Smooth muscle cell (in vitro differentiated cells): ENCODE measurements at regions not wholly inside any gene's neighbourhood (a gene's known extent, or its start where the extent isn't known, plus 50 kb on each side); places are given as distances from the start of the nearest gene placed in this dataset.
"Not testable (repeated sequence)": the region's sequence is repeated elsewhere in the genome, so short reads cannot be mapped to it uniquely, and the experiment has no call there.

ENCODE experiments used
- DNase-seq: peaks from one replicate; lab custom pipeline; 2025; ENCODE audit not compliant: unreplicated experiment; lab: John Stamatoyannopoulos, UW
- H2AFZ ChIP-seq: fragments of 200-600 bp; sonication (generic); 2 replicates; pipeline ENCODE4 v1.6.0; 2016; ENCODE audit warnings: antibody characterized with exemption, low read depth, mild to moderate bottlenecking
- H3F3A ChIP-seq: fragments of 200-600 bp; sonication (generic); 2 replicates; pipeline ENCODE4 v1.6.0; 2017; ENCODE audit warnings: antibody characterized with exemption, low read depth
- H3K27ac ChIP-seq: fragments of 200-600 bp; sonication (generic); 2 replicates; pipeline ENCODE4 v1.5.1; 2016; ENCODE audit warnings: low read depth, mild to moderate bottlenecking
- H3K27me3 ChIP-seq: fragments of 200-600 bp; sonication (generic); 2 replicates; pipeline ENCODE4 v1.6.1; 2016; ENCODE audit warnings: low read depth, mild to moderate bottlenecking
- H3K36me3 ChIP-seq: fragments of 200-600 bp; sonication (generic); 2 replicates; pipeline ENCODE4 v1.5.1; 2016; ENCODE audit warnings: low read depth
- H3K4me1 ChIP-seq: fragments of 200-600 bp; sonication (generic); 2 replicates; pipeline ENCODE4 v1.5.1; 2016; ENCODE audit warnings: low read depth
- H3K4me2 ChIP-seq: fragments of 200-600 bp; sonication (generic); 2 replicates; pipeline ENCODE4 v1.6.0; 2016; ENCODE audit warnings: mild to moderate bottlenecking
- H3K4me3 ChIP-seq: fragments of 200-600 bp; sonication (generic); 2 replicates; pipeline ENCODE4 v1.5.1; 2016; ENCODE audit warnings: mild to moderate bottlenecking
- H3K79me2 ChIP-seq: fragments of 200-600 bp; sonication (generic); 2 replicates; pipeline ENCODE4 v1.6.0; 2016; ENCODE audit warnings: low read depth, mild to moderate bottlenecking
- H3K9ac ChIP-seq: fragments of 200-600 bp; sonication (generic); 2 replicates; pipeline ENCODE4 v1.6.0; 2016; ENCODE audit warnings: low read depth
- H3K9me3 ChIP-seq: fragments of 200-600 bp; sonication (generic); replicated peaks from 2 replicates; pipeline ENCODE4 v1.5.1; 2016; ENCODE audit warnings: low read depth
- H4K20me1 ChIP-seq: fragments of 200-600 bp; sonication (generic); 2 replicates; pipeline ENCODE4 v1.6.0; 2016; ENCODE audit warnings: low read depth
- CTCF ChIP-seq: fragments of 200-600 bp; sonication (generic); IDR thresholded peaks from 2 replicates; pipeline ENCODE4 v1.5.1; 2017; ENCODE audit warnings: borderline replicate concordance, mild to moderate bottlenecking, antibody characterized with exemption; ENCODE audit not compliant: insufficient read depth, poor library complexity, severe bottlenecking
- WGBS: methylation state at CpG from one replicate; pipeline ENCODE4 v1.1.7; 2016; ENCODE audit warnings: low lambda C conversion rate; 5-methylcytosine and 5-hydroxymethylcytosine counted together

DNA sequence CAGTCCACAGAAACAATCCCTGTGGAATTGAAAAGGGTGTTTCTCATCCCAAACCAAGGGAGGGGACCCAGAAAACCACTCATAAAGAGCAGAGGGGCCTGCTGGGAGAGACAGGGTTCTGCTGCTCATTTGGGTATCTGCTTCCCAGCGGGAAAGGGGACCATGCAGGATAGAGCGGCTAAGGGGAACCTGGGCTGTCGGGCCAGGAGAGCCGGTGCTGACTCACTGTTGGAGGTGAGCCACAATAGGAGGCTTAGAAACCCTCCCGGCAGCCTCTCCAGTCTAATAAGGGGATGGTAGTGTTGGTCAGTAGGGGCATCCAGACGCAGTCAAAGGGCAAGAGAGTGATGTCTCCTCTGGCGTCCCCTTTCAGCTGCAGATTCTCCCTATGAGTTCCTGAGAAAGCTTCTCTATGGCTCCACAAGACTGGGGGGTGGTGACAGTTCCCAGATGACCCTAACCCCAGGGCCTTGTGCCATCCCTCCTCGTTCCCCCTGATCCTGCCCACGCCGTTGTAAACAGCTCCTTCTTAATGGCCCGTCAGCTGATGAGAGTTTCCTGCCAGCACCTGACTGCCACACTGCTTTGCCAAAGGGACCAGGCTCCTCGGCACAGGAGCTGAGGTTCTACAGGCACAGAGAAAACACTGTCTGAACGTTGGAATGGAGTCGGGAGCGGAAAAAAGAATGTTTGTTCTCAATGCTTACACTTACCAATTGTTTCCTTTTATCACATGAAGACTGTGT, 646.1 kb upstream of the DEFB115 start:
- no peak for DNase-seq
- Histone ChIP-seq H3K4me2 (no peak overlapping the region), H3K36me3 (no peaks in the 10 kb centered on the region), H3K27me3 (no peaks in the 10 kb centered on the region), H3K27ac (no peak overlapping the region), H2AFZ (no peak overlapping the region), H3K9ac (no peak overlapping the region), H3K79me2 (no peaks in the 10 kb centered on the region), H4K20me1 (no peaks in the 10 kb centered on the region), H3F3A (no peaks in the 10 kb centered on the region), H3K9me3 (peaks cover 17% of the 10 kb centered on the region), H3K4me1 (no peaks in the 10 kb centered on the region), H3K4me3 (no peak overlapping the region)
- 74% methylated on average over 15 of the region's 15 CpGs for WGBS
- TF ChIP-seq CTCF, result no peak

DNA sequence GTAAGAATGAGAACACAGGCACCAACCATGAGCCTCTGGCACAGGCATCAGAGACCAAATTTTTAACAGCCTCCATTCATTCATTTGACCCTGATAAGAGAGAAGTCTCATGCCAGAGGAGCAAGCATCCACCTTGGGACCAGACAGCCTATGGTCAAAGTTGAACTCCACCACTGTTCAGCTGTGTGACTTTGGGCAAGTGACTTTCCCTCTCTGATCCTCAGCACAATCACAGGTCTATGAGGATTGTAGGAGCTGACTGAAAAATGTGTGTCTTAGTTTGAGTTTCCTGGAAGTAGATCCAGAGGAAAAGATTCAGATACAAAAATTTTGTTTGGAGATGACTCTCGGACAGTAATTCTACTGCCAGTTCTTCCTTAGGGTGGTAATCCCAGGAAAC, 645.1 kb upstream of the DEFB115 start:
- TF ChIP-seq CTCF, result no peak
- Histone ChIP-seq H3K4me2 (no peak overlapping the region), H4K20me1 (no peaks in the 10 kb centered on the region), H3K36me3 (no peaks in the 10 kb centered on the region), H3K4me3 (no peak overlapping the region), H3K27ac (no peak overlapping the region), H2AFZ (no peak overlapping the region), H3K27me3 (no peaks in the 10 kb centered on the region), H3K79me2 (no peaks in the 10 kb centered on the region), H3K9me3 (peaks cover 10% of the 10 kb centered on the region), H3K4me1 (no peaks in the 10 kb centered on the region), H3K9ac (no peak overlapping the region), H3F3A (no peaks in the 10 kb centered on the region)
- no peak for DNase-seq
- WGBS, result 91% methylated on average over 1 of the region's 1 CpG

DNA sequence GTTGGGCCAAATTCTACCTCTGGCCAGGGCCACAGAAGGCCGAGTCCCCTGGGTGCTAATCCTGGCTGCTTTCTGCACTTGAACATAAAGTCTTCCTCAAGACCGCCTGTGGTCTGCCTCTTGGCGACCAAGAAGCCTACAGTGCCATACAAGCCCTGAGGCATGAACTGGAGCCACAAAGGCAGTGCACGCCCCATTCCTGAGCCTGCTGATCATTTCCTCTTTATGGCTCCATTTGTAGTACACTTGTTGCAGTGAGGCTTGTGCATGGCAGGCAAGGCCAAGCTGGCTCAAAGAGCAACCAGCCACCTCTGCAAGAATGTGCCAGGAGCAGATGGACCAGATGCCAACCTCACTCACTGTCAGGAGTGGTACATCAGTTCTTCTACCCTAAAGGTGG, 636.1 kb upstream of the DEFB115 start:
- not testable (repeated sequence) for H3K27ac ChIP-seq, H3K9ac ChIP-seq, H3K36me3 ChIP-seq, H3F3A ChIP-seq, H3K79me2 ChIP-seq, H3K9me3 ChIP-seq, H3K4me2 ChIP-seq, H3K4me3 ChIP-seq, H3K27me3 ChIP-seq, DNase-seq, H3K4me1 ChIP-seq, H2AFZ ChIP-seq, H4K20me1 ChIP-seq
- whole genome bisulfite sequencing, result 76% methylated on average over 4 of the region's 4 CpGs

DNA sequence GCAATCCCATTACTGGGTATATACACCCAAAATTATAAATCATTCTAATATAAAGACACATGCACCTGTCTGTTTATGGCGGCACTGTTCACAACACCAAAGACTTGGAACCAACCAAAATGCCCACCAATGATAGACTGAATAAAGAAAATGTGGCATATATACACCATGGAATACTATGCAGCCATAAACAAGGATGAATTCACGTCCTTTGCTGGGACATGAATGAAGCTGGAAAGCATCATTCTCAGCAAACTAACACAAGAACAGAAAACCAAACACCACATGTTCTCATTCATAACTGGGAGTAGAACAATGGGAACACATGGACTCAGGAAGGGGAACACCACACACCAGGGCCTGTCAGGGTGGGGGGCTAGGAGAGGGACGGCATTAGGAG, 633.2 kb upstream of the DEFB115 start:
- not testable (repeated sequence) for H3K9me3 ChIP-seq, H4K20me1 ChIP-seq, H3K79me2 ChIP-seq, H3K27me3 ChIP-seq, H3K4me3 ChIP-seq, DNase-seq, H3F3A ChIP-seq, H3K36me3 ChIP-seq, H3K27ac ChIP-seq, H2AFZ ChIP-seq, H3K4me1 ChIP-seq, H3K9ac ChIP-seq, H3K4me2 ChIP-seq
- WGBS, result 57% methylated on average over 3 of the region's 3 CpGs

GRCh38 chr20:30629376-30629775, 628.1 kb upstream of the DEFB115 start:
- not testable (repeated sequence) for H3K27ac ChIP-seq, H3K4me1 ChIP-seq, H3K36me3 ChIP-seq, H4K20me1 ChIP-seq, DNase-seq, H3F3A ChIP-seq, H3K4me3 ChIP-seq, H3K9ac ChIP-seq, H2AFZ ChIP-seq, H3K4me2 ChIP-seq, H3K27me3 ChIP-seq, H3K9me3 ChIP-seq, H3K79me2 ChIP-seq
- 58% methylated on average over 7 of the region's 7 CpGs for WGBS
